Colonic mucosa (tissue), 4 donors: ENCODE measurements at regions not wholly inside any gene's neighbourhood (a gene's known extent, or its start where the extent isn't known, plus 50 kb on each side); places are given as distances from the start of the nearest gene placed in this dataset.

Experiments used
- DNase-seq: peaks from one replicate; pipeline ENCODE4 v3.0.0-alpha.2; 2020
- H3K27ac ChIP-seq: fragments of 200-600 bp; one replicate; pipeline ENCODE4 v1.8.0; 2021
- H3K27me3 ChIP-seq: fragments of 200-600 bp; one replicate; pipeline ENCODE4 v1.8.0; 2021
- H3K36me3 ChIP-seq: fragments of 200-600 bp; one replicate; pipeline ENCODE4 v1.8.0; 2021
- H3K4me1 ChIP-seq: fragments of 200-600 bp; one replicate; pipeline ENCODE4 v1.8.0; 2021; ENCODE audit warnings: mild to moderate bottlenecking
- H3K4me3 ChIP-seq: fragments of 200-600 bp; one replicate; pipeline ENCODE4 v1.8.0; 2021
- H3K9ac ChIP-seq, 2 donors: one replicate each; pipeline ENCODE4 v1.7.0; 2013; ENCODE audit warnings: control low read depth in 2 of 2, low read depth in 2 of 2, low read length in 2 of 2
- H3K9me3 ChIP-seq: fragments of 200-600 bp; one replicate; pipeline ENCODE4 v1.8.0; 2021
- intact Hi-C: fragments of 100-400 bp; cut with DNase I; formaldehyde crosslinking; loops from one replicate; pipeline ENCODE4 v1.14.1; 2022
- TF ChIP-seq, protein P1 (sequence below): fragments of 200-600 bp; IDR thresholded peaks from one replicate; pipeline ENCODE4 v1.8.0; 2022; ENCODE audit warnings: antibody characterized with exemption, mild to moderate bottlenecking
- donor health status: healthy.
- donor health status: DM: no; HTN: no; CAD: no.
- donor health status: DM: no; HTN: no; CAD: no.

DNA sequence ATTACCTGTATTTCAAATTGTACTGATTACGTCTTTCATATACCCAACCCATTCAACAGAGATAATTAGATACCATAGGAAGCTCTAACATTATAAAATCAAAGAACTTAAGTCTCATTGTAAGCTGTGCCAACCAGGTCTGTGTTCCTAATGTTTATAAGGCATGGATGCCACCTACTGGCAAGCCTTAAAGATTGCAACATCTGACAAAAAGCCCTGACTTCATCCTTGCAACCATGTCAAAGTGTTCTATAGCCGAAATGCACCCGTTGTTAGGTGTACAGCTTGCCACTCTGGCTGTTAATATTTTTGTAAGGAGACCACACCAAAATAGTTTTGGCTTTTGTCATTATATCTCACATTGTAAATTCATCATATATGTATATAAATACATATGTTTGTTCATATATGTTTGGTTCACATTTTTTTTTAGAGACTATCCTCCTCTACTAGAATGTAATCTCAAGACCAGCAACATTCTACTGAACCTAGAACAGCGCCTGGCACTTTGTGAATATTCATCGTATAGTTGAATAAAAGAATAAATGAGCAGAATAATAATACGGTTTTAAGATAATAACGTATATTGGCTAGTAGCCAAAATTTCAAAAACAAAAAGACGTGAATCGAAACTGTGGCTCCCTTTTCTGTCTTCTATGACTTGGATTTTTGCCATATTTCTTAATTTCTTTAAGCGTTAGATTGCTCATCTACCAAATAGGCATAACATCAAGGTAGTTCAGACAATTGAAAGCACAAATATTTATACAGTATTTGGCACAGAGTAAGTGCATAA lies 258.1 kb downstream of the TBL1XR1 start:
- DNase-seq: peak; percentile 37
- H3K4me1 ChIP-seq: no peaks in the 10 kb centered on the region
- intact Hi-C loops: loop anchor here (2.0 kb wide), 1 partner anchor 66 kb away; no protein-coding TSS in a partner anchor
- H3K4me3 ChIP-seq: no peak overlapping the region
- no peaks in the 10 kb centered on the region for H3K36me3 ChIP-seq
- no peak overlapping the region for H3K27ac ChIP-seq
- TF ChIP-seq, protein P1, sequence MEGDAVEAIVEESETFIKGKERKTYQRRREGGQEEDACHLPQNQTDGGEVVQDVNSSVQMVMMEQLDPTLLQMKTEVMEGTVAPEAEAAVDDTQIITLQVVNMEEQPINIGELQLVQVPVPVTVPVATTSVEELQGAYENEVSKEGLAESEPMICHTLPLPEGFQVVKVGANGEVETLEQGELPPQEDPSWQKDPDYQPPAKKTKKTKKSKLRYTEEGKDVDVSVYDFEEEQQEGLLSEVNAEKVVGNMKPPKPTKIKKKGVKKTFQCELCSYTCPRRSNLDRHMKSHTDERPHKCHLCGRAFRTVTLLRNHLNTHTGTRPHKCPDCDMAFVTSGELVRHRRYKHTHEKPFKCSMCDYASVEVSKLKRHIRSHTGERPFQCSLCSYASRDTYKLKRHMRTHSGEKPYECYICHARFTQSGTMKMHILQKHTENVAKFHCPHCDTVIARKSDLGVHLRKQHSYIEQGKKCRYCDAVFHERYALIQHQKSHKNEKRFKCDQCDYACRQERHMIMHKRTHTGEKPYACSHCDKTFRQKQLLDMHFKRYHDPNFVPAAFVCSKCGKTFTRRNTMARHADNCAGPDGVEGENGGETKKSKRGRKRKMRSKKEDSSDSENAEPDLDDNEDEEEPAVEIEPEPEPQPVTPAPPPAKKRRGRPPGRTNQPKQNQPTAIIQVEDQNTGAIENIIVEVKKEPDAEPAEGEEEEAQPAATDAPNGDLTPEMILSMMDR: peak; percentile 76
- H3K9me3 ChIP-seq: no peaks in the 10 kb centered on the region
- no peaks in the 10 kb centered on the region for H3K27me3 ChIP-seq
- H3K9ac ChIP-seq: no peak overlapping the region

DNA sequence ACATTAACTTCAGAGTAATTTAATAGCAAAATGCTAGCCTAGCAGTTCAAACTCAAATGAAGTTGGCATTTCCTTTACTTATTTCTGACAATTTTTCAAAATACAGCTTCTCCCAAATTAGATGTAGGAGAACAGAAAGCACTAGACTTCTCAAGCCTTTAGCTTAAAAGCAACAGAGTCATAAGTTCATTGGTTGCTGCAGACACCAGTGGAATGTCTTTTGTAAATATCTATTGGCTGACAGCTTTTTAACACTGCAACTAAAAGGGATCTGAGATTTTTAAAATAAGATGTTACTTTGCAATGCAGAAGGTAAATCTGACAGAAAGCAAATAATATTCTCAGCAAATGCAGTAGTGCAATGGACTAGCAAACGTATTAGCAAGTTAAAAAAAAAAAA lies 259.3 kb downstream of the TBL1XR1 start:
- Histone ChIP-seq H3K36me3 (no peaks in the 10 kb centered on the region), H3K9ac (no peak overlapping the region), H3K27me3 (no peaks in the 10 kb centered on the region), H3K27ac (no peak overlapping the region), H3K4me3 (no peak overlapping the region), H3K4me1 (no peaks in the 10 kb centered on the region), H3K9me3 (no peaks in the 10 kb centered on the region)
- intact Hi-C loops: loop anchor here (2.0 kb wide), 1 partner anchor 65 kb away; no protein-coding TSS in a partner anchor
- TF ChIP-seq, protein P1: no peak
- no peak for DNase-seq

DNA sequence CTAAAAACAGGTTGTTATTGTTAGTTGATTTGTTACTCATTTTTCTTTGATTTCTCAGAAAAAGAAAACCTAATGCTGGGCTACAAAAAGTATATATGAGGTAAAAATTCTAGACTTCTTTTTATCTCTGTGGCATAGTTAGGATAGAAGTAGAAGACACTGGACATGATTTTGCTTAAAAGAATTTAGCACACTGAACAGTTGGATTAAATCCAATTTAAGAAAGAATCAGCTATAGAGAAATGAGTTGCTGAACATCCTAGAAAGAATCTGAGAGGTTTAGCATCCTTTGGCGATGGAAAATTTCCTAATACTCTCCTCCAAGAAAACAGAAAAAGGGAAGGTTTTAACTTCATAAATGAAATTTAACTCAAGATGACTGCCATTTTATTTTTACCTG lies 259.7 kb downstream of the TBL1XR1 start:
- intact Hi-C loops: no loop called here
- Histone ChIP-seq H3K4me3 (no peak overlapping the region), H3K4me1 (no peaks in the 10 kb centered on the region), H3K9me3 (no peaks in the 10 kb centered on the region), H3K27ac (no peak overlapping the region), H3K9ac (no peak overlapping the region), H3K36me3 (no peaks in the 10 kb centered on the region), H3K27me3 (no peaks in the 10 kb centered on the region)
- TF ChIP-seq, protein P1: no peak
- no peak for DNase-seq

DNA sequence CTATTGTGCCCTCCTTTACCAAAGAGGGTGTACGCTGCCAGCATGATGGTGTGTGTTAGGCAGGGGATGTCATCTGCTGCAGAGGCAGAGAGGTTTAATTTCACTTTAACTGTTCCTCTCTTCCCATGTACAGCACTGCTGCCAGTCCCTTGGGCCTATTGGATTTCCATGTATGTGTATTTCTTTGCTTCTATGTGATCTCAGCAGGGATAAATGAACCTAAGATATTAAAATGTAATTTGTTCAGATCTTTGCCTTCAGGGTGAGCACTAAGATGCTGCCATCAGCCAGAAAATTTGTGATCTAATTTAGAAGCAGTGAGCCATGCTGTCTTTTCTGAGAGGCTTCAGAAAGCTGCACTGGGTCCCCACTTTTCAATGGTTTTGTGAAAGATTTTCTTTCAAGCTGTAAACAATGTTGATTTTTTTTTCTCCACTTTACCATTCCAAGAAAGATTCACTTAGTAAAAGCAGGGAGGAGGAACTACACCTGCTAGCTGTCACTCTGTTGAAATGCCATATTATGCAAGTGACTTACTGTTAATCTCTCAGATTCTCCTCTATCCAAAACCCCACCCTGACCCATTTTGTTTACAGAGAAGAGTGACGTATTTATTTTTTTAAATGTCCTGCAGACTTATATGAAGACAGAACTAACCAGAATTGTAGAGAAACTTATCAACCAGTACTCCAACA lies 261.9 kb downstream of the TBL1XR1 start:
- DNase-seq: no peak
- Histone ChIP-seq H3K4me3 (no peak overlapping the region), H3K27ac (no peak overlapping the region), H3K9me3 (no peaks in the 10 kb centered on the region), H3K4me1 (no peaks in the 10 kb centered on the region), H3K9ac (no peak overlapping the region), H3K36me3 (no peaks in the 10 kb centered on the region), H3K27me3 (no peaks in the 10 kb centered on the region)
- intact Hi-C loops: no loop called here
- TF ChIP-seq, protein P1: no peak

DNA sequence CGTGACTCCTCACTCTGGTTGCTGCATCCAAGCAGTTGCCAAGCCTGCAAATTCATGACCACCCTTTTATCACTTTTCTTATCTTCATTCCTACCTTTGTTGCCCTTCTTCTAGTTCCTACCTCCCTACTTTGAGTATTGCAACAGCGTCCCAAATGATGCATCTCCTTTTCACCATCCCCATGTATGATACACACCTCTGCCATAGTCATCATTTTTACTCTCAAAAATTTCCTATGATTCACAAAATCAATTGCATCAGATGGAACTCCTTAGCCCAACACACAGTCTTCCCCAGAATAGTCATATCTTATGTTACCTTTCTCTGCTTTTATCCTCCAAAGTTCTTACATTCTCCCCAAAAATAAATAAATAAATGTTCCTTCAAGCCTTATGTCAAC lies 262.6 kb downstream of the TBL1XR1 start:
- no peak for DNase-seq
- H3K27ac ChIP-seq: no peak overlapping the region
- intact Hi-C loops: no loop called here
- no peak overlapping the region for H3K9ac ChIP-seq
- TF ChIP-seq, protein P1: no peak
- no peak overlapping the region for H3K4me3 ChIP-seq
- H3K4me1 ChIP-seq: no peaks in the 10 kb centered on the region
- no peaks in the 10 kb centered on the region for H3K36me3 ChIP-seq
- no peaks in the 10 kb centered on the region for H3K9me3 ChIP-seq
- H3K27me3 ChIP-seq: no peaks in the 10 kb centered on the region
